Activated CD8-positive, alpha-beta memory T cell treated with anti-CD3 and anti-CD28 coated beads, Interleukin-2, amount 10 ng/mL, durations not matched to agents 7 days and 5 days (primary cell): ENCODE measurements at regions not wholly inside any gene's neighbourhood (a gene's known extent, or its start where the extent isn't known, plus 50 kb on each side); places are given as distances from the start of the nearest gene placed in this dataset.

Experiments
- ATAC-seq: fragments of 150-1000 bp; cut with Tn5 transposase; one replicate; pipeline ENCODE4 v1.10.0; 2021; ENCODE audit warnings: moderate library complexity
- CTCF ChIA-PET: fragments of 350-600 bp; sonication (Branson Sonifier 250); formaldehyde crosslinking; loops from one replicate; lab custom pipeline; 2021; ENCODE audit warnings: antibody characterized with exemption; lab: Charles Lee
- DNase-seq: peaks from one replicate; pipeline ENCODE4 v3.0.0-alpha.2; 2020
- H3K27ac Mint-ChIP-seq: one replicate; pipeline ENCODE4 v1.8.0; 2021; ENCODE audit warnings: mild to moderate bottlenecking, mixed read lengths
- H3K27me3 Mint-ChIP-seq: one replicate; pipeline ENCODE4 v1.8.0; 2021; ENCODE audit warnings: mixed read lengths
- H3K36me3 Mint-ChIP-seq: one replicate; pipeline ENCODE4 v1.8.0; 2021; ENCODE audit warnings: mild to moderate bottlenecking, mixed read lengths
- H3K4me1 Mint-ChIP-seq: one replicate; pipeline ENCODE4 v1.8.0; 2021; ENCODE audit warnings: mixed read lengths
- H3K4me3 Mint-ChIP-seq: one replicate; pipeline ENCODE4 v1.8.0; 2021; ENCODE audit warnings: mild to moderate bottlenecking, moderate library complexity, mixed read lengths
- H3K9me3 Mint-ChIP-seq: one replicate; pipeline ENCODE4 v1.8.0; 2022; ENCODE audit warnings: low read depth, mixed read lengths

GRCh38 chr15:95902606-95903005 is 427.9 kb upstream of the NR2F2 start:
- Mint-ChIP-seq H3K4me1 (no peaks in the 10 kb centered on the region), H3K9me3 (no peaks in the 10 kb centered on the region), H3K4me3 (no peak overlapping the region), H3K27me3 (peaks cover 2% of the 10 kb centered on the region), H3K27ac (no peak overlapping the region), H3K36me3 (no peaks in the 10 kb centered on the region)
- DNase-seq (no peak), ATAC-seq (no peak)
- CTCF ChIA-PET = no interaction called here

GRCh38 chr15:95903352-95903751 is 427.1 kb upstream of the NR2F2 start:
- H3K4me3 Mint-ChIP-seq = no peak overlapping the region
- H3K4me1 Mint-ChIP-seq = no peaks in the 10 kb centered on the region
- ATAC-seq = no peak
- CTCF ChIA-PET = no interaction called here
- no peak overlapping the region for H3K27ac Mint-ChIP-seq
- H3K9me3 Mint-ChIP-seq = no peaks in the 10 kb centered on the region
- no peak for DNase-seq
- H3K36me3 Mint-ChIP-seq = no peaks in the 10 kb centered on the region
- peaks cover 2% of the 10 kb centered on the region for H3K27me3 Mint-ChIP-seq

GRCh38 chr15:95910643-95911212 is 419.8 kb upstream of the NR2F2 start:
- Mint-ChIP-seq H3K27ac (no peak overlapping the region), H3K27me3 (peaks cover 7% of the 10 kb centered on the region), H3K36me3 (no peaks in the 10 kb centered on the region), H3K9me3 (no peaks in the 10 kb centered on the region), H3K4me1 (no peaks in the 10 kb centered on the region), H3K4me3 (no peak overlapping the region)
- CTCF ChIA-PET = no interaction called here
- no peak for DNase-seq
- ATAC-seq = no peak

GRCh38 chr15:95911570-95912279 is 418.8 kb upstream of the NR2F2 start:
- ATAC-seq = no peak
- DNase-seq = no peak
- no peaks in the 10 kb centered on the region for H3K9me3 Mint-ChIP-seq
- no peaks in the 10 kb centered on the region for H3K36me3 Mint-ChIP-seq
- no peak overlapping the region for H3K4me3 Mint-ChIP-seq
- no peaks in the 10 kb centered on the region for H3K4me1 Mint-ChIP-seq
- CTCF ChIA-PET = no interaction called here
- peaks cover 10% of the 10 kb centered on the region for H3K27me3 Mint-ChIP-seq
- no peak overlapping the region for H3K27ac Mint-ChIP-seq

- no peak overlapping the region for H3K4me3 Mint-ChIP-seq
- CTCF ChIA-PET = no interaction called here
- H3K27ac Mint-ChIP-seq = no peak overlapping the region
- no peaks in the 10 kb centered on the region for H3K4me1 Mint-ChIP-seq
- no peaks in the 10 kb centered on the region for H3K36me3 Mint-ChIP-seq
- H3K9me3 Mint-ChIP-seq = no peaks in the 10 kb centered on the region
- no peak for DNase-seq
- H3K27me3 Mint-ChIP-seq = peaks cover 12% of the 10 kb centered on the region
- ATAC-seq = no peak
Measured at GRCh38 chr15:95912280-95912625, 418.2 kb upstream of the NR2F2 start.

GRCh38 chr15:95912728-95913127 is 417.8 kb upstream of the NR2F2 start:
- H3K27ac Mint-ChIP-seq = no peak overlapping the region
- CTCF ChIA-PET = no interaction called here
- DNase-seq = no peak
- no peak for ATAC-seq
- no peaks in the 10 kb centered on the region for H3K9me3 Mint-ChIP-seq
- H3K4me3 Mint-ChIP-seq = no peak overlapping the region
- H3K27me3 Mint-ChIP-seq = peaks cover 14% of the 10 kb centered on the region
- no peaks in the 10 kb centered on the region for H3K36me3 Mint-ChIP-seq
- no peaks in the 10 kb centered on the region for H3K4me1 Mint-ChIP-seq

GRCh38 chr15:95916568-95916967 is 413.9 kb upstream of the NR2F2 start:
- CTCF ChIA-PET = no interaction called here
- no peak for ATAC-seq
- Mint-ChIP-seq H3K36me3 (no peaks in the 10 kb centered on the region), H3K27ac (no peak overlapping the region), H3K9me3 (no peaks in the 10 kb centered on the region), H3K4me3 (no peak overlapping the region), H3K4me1 (no peaks in the 10 kb centered on the region), H3K27me3 (peaks cover 13% of the 10 kb centered on the region)
- no peak for DNase-seq

- Mint-ChIP-seq H3K27me3 (peaks cover 13% of the 10 kb centered on the region), H3K4me3 (no peak overlapping the region), H3K9me3 (no peaks in the 10 kb centered on the region), H3K4me1 (peaks cover 3% of the 10 kb centered on the region), H3K36me3 (no peaks in the 10 kb centered on the region), H3K27ac (no peak overlapping the region)
- no peak for DNase-seq
- ATAC-seq = no peak
- CTCF ChIA-PET = interaction anchor here (1.1 kb wide), 1 partner anchor 14 kb away, joined by 3 read pairs; no protein-coding TSS in a partner anchor
Measured at GRCh38 chr15:95918525-95918924, 412.0 kb upstream of the NR2F2 start.

- no peak overlapping the region for H3K27ac Mint-ChIP-seq
- H3K9me3 Mint-ChIP-seq = no peaks in the 10 kb centered on the region
- H3K27me3 Mint-ChIP-seq = peaks cover 13% of the 10 kb centered on the region
- DNase-seq (no peak), ATAC-seq (no peak)
- peaks cover 3% of the 10 kb centered on the region for H3K4me1 Mint-ChIP-seq
- H3K4me3 Mint-ChIP-seq = no peak overlapping the region
- H3K36me3 Mint-ChIP-seq = no peaks in the 10 kb centered on the region
- CTCF ChIA-PET = no interaction called here
Measured at GRCh38 chr15:95919460-95919859, 411.0 kb upstream of the NR2F2 start.

GRCh38 chr15:95921404-95921803 is 409.1 kb upstream of the NR2F2 start:
- Mint-ChIP-seq H3K27me3 (peaks cover 13% of the 10 kb centered on the region), H3K27ac (no peak overlapping the region), H3K36me3 (no peaks in the 10 kb centered on the region), H3K4me1 (peaks cover 3% of the 10 kb centered on the region), H3K4me3 (no peak overlapping the region), H3K9me3 (peaks cover 2% of the 10 kb centered on the region)
- no peak for DNase-seq
- CTCF ChIA-PET = no interaction called here
- ATAC-seq = no peak

- peaks cover 2% of the 10 kb centered on the region for H3K9me3 Mint-ChIP-seq
- DNase-seq (no peak), ATAC-seq (peak; percentile 23)
- CTCF ChIA-PET = no interaction called here
- H3K27ac Mint-ChIP-seq = no peak overlapping the region
- peaks cover 3% of the 10 kb centered on the region for H3K4me1 Mint-ChIP-seq
- peaks cover 6% of the 10 kb centered on the region for H3K27me3 Mint-ChIP-seq
- H3K4me3 Mint-ChIP-seq = no peak overlapping the region
- H3K36me3 Mint-ChIP-seq = no peaks in the 10 kb centered on the region
Measured at GRCh38 chr15:95922431-95922830, 408.1 kb upstream of the NR2F2 start.

GRCh38 chr15:95923792-95924191 is 406.7 kb upstream of the NR2F2 start:
- H3K4me3 Mint-ChIP-seq = no peak overlapping the region
- H3K36me3 Mint-ChIP-seq = no peaks in the 10 kb centered on the region
- ATAC-seq (no peak), DNase-seq (no peak)
- peaks cover 6% of the 10 kb centered on the region for H3K27me3 Mint-ChIP-seq
- peaks cover 6% of the 10 kb centered on the region for H3K4me1 Mint-ChIP-seq
- CTCF ChIA-PET = no interaction called here
- peaks cover 2% of the 10 kb centered on the region for H3K9me3 Mint-ChIP-seq
- H3K27ac Mint-ChIP-seq = no peak overlapping the region

GRCh38 chr15:95928822-95929221 is 401.7 kb upstream of the NR2F2 start:
- Mint-ChIP-seq H3K36me3 (peaks cover 4% of the 10 kb centered on the region), H3K27ac (no peak overlapping the region), H3K4me3 (no peak overlapping the region), H3K4me1 (peaks cover 14% of the 10 kb centered on the region), H3K9me3 (peaks cover 2% of the 10 kb centered on the region), H3K27me3 (no peaks in the 10 kb centered on the region)
- DNase-seq = no peak
- no peak for ATAC-seq
- CTCF ChIA-PET = no interaction called here

- ATAC-seq (peak; percentile 60), DNase-seq (peak; percentile 73)
- peaks cover 4% of the 10 kb centered on the region for H3K36me3 Mint-ChIP-seq
- H3K4me3 Mint-ChIP-seq = no peak overlapping the region
- no peaks in the 10 kb centered on the region for H3K27me3 Mint-ChIP-seq
- H3K4me1 Mint-ChIP-seq = peaks cover 14% of the 10 kb centered on the region
- CTCF ChIA-PET = interaction anchor here (0.6 kb wide), 1 partner anchor 25 kb away, joined by 3 read pairs; no protein-coding TSS in a partner anchor
- peak overlapping the region; percentile 48 for H3K27ac Mint-ChIP-seq
- H3K9me3 Mint-ChIP-seq = peaks cover 2% of the 10 kb centered on the region
Measured at GRCh38 chr15:95929232-95929846, 401.2 kb upstream of the NR2F2 start.
